GM18951 (cell line): ENCODE measurements at regions not wholly inside any gene's neighbourhood (a gene's known extent, or its start where the extent isn't known, plus 50 kb on each side); places are given as distances from the start of the nearest gene placed in this dataset.

Source experiments
- POLR2A ChIP-seq: IDR thresholded peaks from 4 replicates; pipeline ENCODE4 v1.6.1; 2011; ENCODE audit warnings: mild to moderate bottlenecking; ENCODE audit not compliant: insufficient read length, insufficient read depth; ENCODE audit errors: extremely low read depth
- in situ Hi-C: fragments of 300-500 bp; cut with MboI; formaldehyde crosslinking; loops from one replicate; pipeline ENCODE4 v1.12.0; 2022; ENCODE audit warnings: low sequenced_read_pairs, mixed read lengths, inconsistent platforms; ENCODE audit not compliant: unreplicated experiment

DNA sequence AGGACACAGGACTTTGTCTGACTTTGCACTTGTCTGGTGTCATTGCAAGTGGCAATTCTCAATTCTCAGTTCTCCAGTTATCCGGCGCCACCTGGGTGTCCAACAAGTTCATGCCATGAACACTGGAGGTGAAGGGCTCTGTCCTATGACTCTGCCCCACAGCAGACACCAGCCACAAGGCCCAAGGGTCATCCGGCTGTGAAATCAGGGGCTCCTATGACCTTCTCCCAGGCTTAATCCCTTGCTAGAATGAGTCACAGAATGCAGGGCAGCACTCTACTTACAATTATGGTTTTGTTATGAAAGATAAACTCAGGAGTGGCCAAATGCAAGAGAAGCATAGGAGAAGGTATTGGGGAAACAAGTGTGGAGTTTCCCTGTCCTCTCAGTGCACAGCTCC, 392.0 kb downstream of the GADD45G start:
- no peak for TF ChIP-seq POLR2A
- in situ Hi-C loops, result no loop called here

DNA sequence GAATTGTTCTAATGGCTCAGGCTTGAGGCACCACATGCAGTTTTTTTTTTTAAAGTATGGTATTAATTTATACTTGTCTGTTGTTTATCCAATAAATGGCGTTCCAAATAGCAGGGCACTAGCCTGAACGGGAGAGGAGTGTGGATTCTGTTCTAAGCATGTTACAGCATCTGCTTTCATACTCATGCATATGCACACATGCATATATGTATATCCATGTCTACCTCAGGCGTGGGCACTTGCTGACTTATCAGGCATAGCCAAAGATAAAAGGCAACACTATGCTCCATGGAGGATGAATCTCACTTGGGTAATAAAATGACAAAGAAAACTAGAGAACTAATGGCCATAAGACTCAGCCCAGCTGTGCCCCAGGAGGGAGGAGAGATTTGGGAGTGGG, 393.8 kb downstream of the GADD45G start:
- TF ChIP-seq POLR2A, result no peak
- in situ Hi-C loops, result no loop called here

DNA sequence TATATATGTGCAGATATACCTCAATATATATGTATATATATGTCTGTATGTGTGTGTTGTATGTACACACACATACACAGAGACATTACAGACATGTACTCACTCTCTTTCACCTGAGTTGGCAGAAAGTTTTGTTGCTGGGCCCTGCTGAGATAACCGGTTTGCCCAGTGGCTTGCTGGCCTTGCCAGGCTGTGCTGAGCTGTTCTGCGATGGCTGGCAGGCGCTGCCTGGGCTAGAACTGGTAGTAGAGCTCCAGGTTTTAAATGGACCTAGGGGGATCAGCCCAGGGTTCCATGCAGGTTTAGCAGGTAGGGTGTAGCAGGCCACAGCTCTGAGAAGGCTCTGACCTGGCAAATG, 394.3 kb downstream of the GADD45G start:
- TF ChIP-seq POLR2A, result no peak
- in situ Hi-C loops, result no loop called here

DNA sequence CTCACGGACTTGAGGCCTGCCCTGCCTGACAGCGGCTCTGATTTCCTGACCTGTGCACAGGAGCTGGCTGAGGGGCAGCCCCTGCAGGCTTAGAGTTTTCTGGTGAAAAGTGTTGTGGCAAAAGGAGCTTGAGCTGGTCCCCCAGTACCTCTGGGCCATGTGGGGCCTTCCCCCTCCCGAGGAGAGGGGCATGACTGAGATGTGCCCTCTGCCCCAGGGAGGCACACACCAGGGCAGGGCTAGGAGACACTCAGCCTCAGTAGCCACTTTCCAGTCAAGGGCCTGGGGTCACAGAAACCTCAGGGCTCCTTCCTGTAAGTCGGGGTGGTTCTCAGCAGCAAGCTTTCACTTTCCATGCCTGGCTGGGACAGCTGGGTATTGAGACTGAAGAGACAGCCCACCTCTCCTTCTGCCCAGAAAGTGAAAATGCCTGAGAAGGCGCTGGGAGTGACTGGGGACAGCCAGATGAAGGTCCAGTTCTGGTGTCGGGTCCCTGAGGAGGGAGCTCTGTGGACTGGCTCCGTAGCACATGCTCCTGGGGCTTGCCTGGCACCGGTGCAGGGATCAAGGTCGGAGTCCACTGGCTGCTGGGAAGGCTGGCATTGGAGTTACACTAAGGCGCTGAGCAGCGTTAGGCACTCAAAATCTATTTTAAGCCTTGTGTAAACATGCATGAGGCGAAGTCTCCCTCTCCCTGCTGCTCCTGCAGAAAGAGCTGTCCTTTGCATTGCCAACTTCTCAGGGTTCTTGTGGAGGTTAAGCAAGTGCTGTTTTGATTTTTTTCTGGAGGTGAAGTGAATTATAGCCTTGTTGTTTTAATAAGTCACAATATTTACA, 394.9 kb downstream of the GADD45G start:
- peak; percentile 40 for TF ChIP-seq POLR2A

DNA sequence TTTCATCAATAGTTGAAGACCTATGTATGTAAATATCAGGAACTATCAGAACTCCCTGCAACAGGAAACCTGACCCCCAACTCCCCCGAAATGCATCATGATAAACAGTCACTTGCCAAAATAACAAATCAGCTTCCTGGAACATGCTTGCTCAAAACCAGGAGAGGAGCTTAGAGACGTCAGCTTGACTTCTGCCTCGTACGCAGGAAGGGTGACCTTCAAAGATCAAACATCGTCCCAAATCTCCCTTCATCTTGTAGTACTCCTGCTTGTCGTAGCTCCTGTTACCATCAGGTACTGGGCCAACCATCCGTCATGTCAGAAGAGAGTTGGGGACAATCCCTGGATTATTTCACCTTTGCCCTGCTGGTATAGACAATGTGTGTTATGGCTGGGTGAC, 396.1 kb downstream of the GADD45G start:
- no peak for TF ChIP-seq POLR2A
- in situ Hi-C loops, result no loop called here

More for the DNA sequence above, 394.9 kb downstream of the GADD45G start:
- in situ Hi-C loops, result no loop called here

DNA sequence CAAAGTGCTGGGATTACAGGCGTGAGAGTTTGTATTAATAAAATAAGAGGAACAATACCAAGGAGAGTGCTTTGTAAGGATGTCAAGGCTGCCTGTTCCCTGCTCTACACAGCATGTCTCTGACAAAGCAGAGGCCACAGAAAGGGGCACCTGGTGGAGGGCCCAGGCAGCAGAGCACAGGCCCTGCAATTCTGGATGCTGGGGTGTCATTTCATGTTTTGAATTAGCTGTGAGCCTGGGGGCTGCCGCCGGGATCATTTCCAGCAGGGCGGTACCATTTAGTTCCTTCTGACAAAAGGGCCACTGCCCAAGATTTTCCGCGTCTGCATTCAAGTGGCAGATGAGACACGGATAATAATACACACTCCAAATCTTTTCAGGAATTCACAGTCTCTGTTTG, 396.9 kb downstream of the GADD45G start:
- in situ Hi-C loops, result no loop called here
- no peak for TF ChIP-seq POLR2A

DNA sequence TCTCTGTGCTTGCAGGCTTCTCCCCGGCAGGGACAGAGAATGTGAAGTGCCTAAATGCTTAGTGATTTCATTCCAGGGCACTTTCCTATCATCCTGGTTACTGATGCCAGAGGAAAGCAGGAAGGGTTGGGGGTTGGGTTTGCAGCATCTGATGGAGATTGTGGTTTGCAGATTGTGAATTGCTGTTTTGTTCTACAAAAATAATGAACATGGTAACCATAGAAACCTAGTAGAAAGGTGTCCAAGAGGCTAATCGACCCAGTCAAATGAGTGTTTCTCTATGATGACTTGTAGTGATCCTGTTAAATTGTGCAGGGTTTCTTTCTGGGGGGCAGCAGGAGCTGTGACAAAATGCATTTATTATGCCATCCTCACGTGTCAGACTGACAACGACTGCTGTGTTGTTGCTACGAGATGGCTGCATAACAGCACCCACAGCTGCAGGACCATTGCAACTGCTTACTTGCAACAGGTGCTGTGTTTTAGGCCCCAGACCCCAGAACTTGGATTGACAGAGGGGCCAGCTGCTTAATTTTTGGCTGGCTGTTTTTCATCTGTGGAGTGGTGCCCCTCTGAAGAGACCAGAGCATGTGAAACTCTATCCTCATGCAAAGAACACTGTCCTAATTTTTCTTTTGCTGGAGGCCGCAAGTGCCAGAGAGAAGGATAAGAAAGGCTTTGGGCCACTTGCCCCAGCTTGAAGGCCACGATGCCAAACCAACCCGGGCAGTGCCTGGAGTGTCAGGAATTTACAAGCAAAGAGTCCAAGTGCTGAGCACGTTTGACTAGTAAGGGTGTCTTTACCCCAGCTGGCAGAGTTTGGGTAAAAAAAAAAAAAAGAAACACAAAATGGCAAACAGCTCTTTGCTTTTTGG, 397.8 kb downstream of the GADD45G start:
- in situ Hi-C loops, result no loop called here
- TF ChIP-seq POLR2A, result no peak

DNA sequence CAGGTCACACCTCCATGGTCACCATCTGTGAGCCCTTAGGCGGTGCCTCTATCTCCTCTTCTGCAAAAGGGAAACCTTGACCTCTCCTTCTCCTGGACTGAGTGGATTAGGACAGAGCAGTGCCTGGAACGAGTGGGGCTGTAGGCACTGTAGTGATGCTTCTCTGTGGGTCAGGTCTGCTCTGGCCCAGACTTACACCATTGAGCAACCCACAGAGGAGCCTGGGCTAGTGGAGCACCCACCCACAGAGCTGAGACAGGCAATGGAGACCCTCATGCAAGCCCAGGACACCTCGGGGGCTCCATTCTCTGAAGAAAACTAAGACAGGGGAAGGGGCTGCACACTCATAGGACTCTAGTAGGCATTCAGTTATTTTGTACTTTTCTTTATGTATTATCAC, 400.6 kb downstream of the GADD45G start:
- in situ Hi-C loops, result no loop called here
- TF ChIP-seq POLR2A, result no peak

DNA sequence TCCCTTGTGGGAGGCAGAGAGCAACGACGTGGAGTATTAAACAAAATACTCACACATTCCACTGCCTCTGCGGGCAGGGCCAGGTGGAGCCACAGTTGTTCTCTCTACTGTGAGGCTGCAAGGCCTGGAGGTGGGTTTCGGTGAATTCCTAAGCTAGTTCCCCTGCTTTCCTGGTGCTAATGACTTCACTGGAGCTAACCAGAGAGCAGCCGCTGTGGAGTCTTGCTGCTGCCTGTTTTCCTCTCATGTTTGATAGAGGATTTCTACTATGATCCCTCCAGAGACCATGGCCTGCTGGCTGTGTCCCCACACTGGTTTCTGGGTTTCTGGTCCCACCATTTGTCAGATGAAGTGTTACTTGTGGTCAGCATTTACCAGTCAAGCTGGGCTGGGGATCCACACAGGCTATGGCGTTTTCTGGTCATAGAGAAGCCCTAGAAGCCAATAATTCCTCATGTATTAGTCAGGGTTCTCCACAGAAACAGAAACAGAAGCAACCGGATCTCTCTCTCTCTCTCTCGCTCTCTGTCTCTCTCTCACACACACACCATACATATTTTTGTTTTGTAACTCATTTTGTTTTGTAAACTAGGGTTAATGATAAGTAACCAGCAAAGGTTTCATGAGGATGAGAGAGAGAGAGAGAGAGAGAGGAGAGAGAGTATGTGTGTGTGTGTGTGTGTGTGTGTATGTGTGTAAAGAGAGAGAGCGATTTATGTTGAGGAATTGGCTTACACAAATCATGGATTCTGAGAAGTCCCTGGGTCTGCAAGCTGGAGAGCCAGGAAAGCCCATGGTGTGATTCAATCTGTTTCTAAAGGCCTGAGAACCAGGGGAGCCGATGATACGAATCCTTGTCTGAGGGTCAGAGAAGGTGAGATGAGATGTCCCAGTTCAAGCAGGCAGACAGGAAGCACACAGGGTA, 403.0 kb downstream of the GADD45G start:
- no peak for TF ChIP-seq POLR2A

DNA sequence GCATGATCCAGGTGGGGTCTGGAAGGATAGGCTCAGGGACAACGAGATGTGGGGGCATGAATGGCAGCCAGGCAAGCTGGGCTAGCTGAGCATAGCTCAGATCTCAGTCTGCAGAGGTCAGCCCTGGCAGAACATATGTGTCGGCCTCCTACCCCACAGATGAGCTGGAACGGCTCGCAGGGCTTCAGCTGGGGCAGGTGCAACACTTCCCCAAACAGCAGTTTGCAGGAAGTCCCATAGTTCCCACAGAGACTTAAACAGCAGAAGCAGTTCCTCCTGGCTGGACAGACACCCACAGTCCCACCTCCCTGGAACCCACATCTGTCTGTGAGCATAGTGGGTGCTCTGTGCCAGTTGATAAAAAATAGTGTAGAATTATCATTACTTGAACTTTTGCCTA, 404.6 kb downstream of the GADD45G start:
- TF ChIP-seq POLR2A, result no peak

More for the DNA sequence above, 403.0 kb downstream of the GADD45G start:
- in situ Hi-C loops, result no loop called here

DNA sequence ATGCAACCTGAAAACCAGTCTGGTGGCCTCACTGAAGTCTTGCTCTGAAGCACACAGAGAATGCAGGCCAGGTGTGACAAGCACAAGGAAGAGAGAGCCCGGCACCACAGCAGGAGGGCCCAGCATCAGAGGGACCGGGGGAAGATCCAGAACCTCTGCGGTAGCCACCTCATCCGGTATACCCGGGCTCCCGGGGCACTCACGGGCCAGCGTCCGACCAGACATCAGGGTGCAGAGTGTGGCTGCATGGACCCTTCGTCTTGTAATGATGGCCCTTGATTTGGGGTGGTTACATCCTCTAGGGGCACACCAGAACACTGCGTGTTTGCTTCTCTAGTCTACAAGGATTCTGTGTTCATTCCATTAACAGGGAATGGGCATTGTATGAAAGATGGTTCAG, 406.0 kb downstream of the GADD45G start:
- in situ Hi-C loops, result no loop called here

More for the DNA sequence above, 404.6 kb downstream of the GADD45G start:
- in situ Hi-C loops, result no loop called here

DNA sequence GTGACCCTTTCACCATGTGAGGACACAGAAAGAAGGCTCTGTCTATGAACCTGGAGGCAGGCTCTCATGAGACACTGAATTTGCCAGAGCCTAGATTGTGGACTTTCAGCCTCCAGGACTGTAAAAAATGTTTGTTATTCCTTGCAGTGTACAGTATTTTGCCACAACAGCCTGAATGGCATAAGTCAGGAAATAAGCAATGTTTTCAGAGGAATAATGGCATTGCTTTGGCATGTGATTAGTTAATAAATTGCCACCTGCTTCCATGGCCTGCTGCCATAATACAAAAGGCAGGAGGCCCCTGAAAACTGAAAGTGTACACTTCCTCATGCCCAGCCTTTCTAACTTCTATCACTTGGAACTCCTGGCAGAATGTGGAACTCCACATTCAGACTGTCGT, 408.1 kb downstream of the GADD45G start:
- in situ Hi-C loops, result no loop called here
- no peak for TF ChIP-seq POLR2A

More for the DNA sequence above, 406.0 kb downstream of the GADD45G start:
- no peak for TF ChIP-seq POLR2A

DNA sequence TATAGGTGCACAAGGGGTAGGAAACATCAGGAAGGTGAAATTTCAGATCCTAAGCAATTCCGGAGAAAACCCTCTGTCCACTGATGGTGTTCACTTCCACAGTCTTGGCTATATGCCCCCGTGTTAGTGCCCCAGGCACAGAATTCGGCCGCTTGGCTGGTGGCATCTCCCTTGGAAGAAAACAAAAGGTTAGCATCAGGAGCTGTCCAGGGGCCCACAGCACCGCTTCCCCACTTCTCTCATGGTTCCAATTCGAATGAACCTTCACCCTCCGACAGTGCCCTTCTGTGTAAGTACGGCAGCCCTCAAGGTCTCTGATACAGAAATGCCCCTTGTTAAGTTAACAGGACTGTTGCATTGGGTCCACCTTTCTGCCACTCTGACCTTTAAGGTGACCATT, 409.0 kb downstream of the GADD45G start:
- in situ Hi-C loops, result no loop called here

More for the DNA sequence above, 409.0 kb downstream of the GADD45G start:
- TF ChIP-seq POLR2A, result no peak
